H9 (cell line): ENCODE measurements at regions not wholly inside any gene's neighbourhood (a gene's known extent, or its start where the extent isn't known, plus 50 kb on each side); places are given as distances from the start of the nearest gene placed in this dataset.

Experiments
- DNase-seq: peaks from one replicate; pipeline ENCODE4 v3.0.0-alpha.2; 2017
- H2AFZ ChIP-seq: one replicate; pipeline ENCODE4 v1.6.1; 2013; ENCODE audit warnings: mild to moderate bottlenecking, low read length, control low read depth, moderate library complexity
- H2AK5ac ChIP-seq: 2 replicates; pipeline ENCODE4 v1.6.1; 2013; ENCODE audit warnings: low read length, control low read depth, mixed read lengths; ENCODE audit not compliant: insufficient read length
- H2BK120ac ChIP-seq: one replicate; pipeline ENCODE4 v1.6.1; 2013; ENCODE audit warnings: low read depth, mild to moderate bottlenecking, low read length, control low read depth, inconsistent platforms; ENCODE audit not compliant: poor library complexity, severe bottlenecking
- H2BK12ac ChIP-seq: 2 replicates; pipeline ENCODE4 v1.6.1; 2013; ENCODE audit warnings: low read length, control low read depth, mixed read lengths, low read depth; ENCODE audit not compliant: insufficient read length
- H2BK15ac ChIP-seq: 2 replicates; pipeline ENCODE4 v1.6.1; 2013; ENCODE audit warnings: low read depth, low read length, control low read depth
- H2BK20ac ChIP-seq: one replicate; pipeline ENCODE4 v1.6.1; 2013; ENCODE audit warnings: low read depth, mild to moderate bottlenecking, low read length, control low read depth, inconsistent platforms; ENCODE audit not compliant: poor library complexity, severe bottlenecking
- H2BK5ac ChIP-seq: 2 replicates; pipeline ENCODE4 v1.6.1; 2013; ENCODE audit warnings: low read length, control low read depth, mixed read lengths; ENCODE audit not compliant: insufficient read length
- H3K14ac ChIP-seq: 2 replicates; pipeline ENCODE4 v1.6.1; 2013; ENCODE audit warnings: low read length, control low read depth; ENCODE audit not compliant: insufficient read depth
- H3K18ac ChIP-seq: 2 replicates; pipeline ENCODE4 v1.6.1; 2013; ENCODE audit warnings: low read depth, mild to moderate bottlenecking, mixed read lengths, low read length, control low read depth; ENCODE audit not compliant: insufficient read length
- H3K23ac ChIP-seq: 2 replicates; pipeline ENCODE4 v1.6.1; 2013; ENCODE audit warnings: low read length, control low read depth, mixed read lengths, low read depth; ENCODE audit not compliant: insufficient read length
- H3K23me2 ChIP-seq: 2 replicates; pipeline ENCODE4 v1.6.1; 2013; ENCODE audit warnings: low read depth, mild to moderate bottlenecking, mixed read lengths, low read length, control low read depth; ENCODE audit not compliant: insufficient read length, poor library complexity, severe bottlenecking
- H3K27ac ChIP-seq: 2 replicates; pipeline ENCODE4 v1.5.1; 2013; ENCODE audit warnings: low read length, control low read depth, mixed read lengths, low read depth; ENCODE audit not compliant: insufficient read length
- H3K27me3 ChIP-seq: 2 replicates; pipeline ENCODE4 v1.6.1; 2013; ENCODE audit warnings: low read length, control low read depth, inconsistent platforms; ENCODE audit not compliant: insufficient read depth
- H3K4ac ChIP-seq: 2 replicates; pipeline ENCODE4 v1.6.1; 2013; ENCODE audit warnings: low read depth, mild to moderate bottlenecking, control low read depth, inconsistent platforms, low read length, moderate library complexity
- H3K4me1 ChIP-seq: 2 replicates; pipeline ENCODE4 v1.6.1; 2013; ENCODE audit warnings: low read length, control low read depth, inconsistent platforms; ENCODE audit not compliant: insufficient read depth
- H3K4me2 ChIP-seq: 2 replicates; pipeline ENCODE4 v1.6.1; 2013; ENCODE audit warnings: low read length, control low read depth, mixed read lengths; ENCODE audit not compliant: insufficient read length, insufficient read depth
- H3K56ac ChIP-seq: 2 replicates; pipeline ENCODE4 v1.6.1; 2013; ENCODE audit warnings: low read depth, mild to moderate bottlenecking, mixed read lengths, low read length, control low read depth; ENCODE audit not compliant: insufficient read length
- H3K79me1 ChIP-seq: 2 replicates; pipeline ENCODE4 v1.6.1; 2013; ENCODE audit warnings: low read depth, mild to moderate bottlenecking, moderate library complexity, low read length, control low read depth, inconsistent platforms; ENCODE audit not compliant: insufficient read depth, poor library complexity, severe bottlenecking
- H3K79me2 ChIP-seq: 2 replicates; pipeline ENCODE4 v1.6.1; 2013; ENCODE audit warnings: low read length, control low read depth, inconsistent platforms; ENCODE audit not compliant: insufficient read depth
- H3K9ac ChIP-seq: 2 replicates; pipeline ENCODE4 v1.6.1; 2013; ENCODE audit warnings: low read length, control low read depth, mixed read lengths; ENCODE audit not compliant: insufficient read length; ENCODE audit errors: extremely low read depth
- H3K9me3 ChIP-seq: one replicate; pipeline ENCODE4 v1.6.1; 2013; ENCODE audit warnings: low read depth, low read length, inconsistent platforms; ENCODE audit not compliant: control insufficient read depth
- H3T11ph ChIP-seq: one replicate; pipeline ENCODE4 v1.6.1; 2013; ENCODE audit warnings: mild to moderate bottlenecking, low read length, control low read depth, inconsistent platforms
- H4K20me1 ChIP-seq: one replicate; pipeline ENCODE4 v1.6.1; 2013; ENCODE audit not compliant: control insufficient read depth, insufficient read length, insufficient read depth
- H4K5ac ChIP-seq: 2 replicates; pipeline ENCODE4 v1.6.1; 2013; ENCODE audit warnings: low read depth, mild to moderate bottlenecking, mixed read lengths, low read length, control low read depth; ENCODE audit not compliant: insufficient read length
- H4K8ac ChIP-seq: replicated peaks from 2 replicates; pipeline ENCODE4 v1.6.1; 2013; ENCODE audit warnings: low read length, control low read depth, mixed read lengths, low read depth; ENCODE audit not compliant: insufficient read length
- H4K91ac ChIP-seq: 2 replicates; pipeline ENCODE4 v1.6.1; 2013; ENCODE audit warnings: low read depth, mild to moderate bottlenecking, moderate library complexity, mixed read lengths, low read length, control low read depth; ENCODE audit not compliant: insufficient read length
- H3K27ac Mint-ChIP-seq, 3 experiments: 2 replicates in 2 of 3; 3 replicates in 1 of 3; pipeline ENCODE4 v1.8.0; 2020 to 2021; ENCODE audit warnings: mixed read lengths in 3 of 3, mild to moderate bottlenecking in 1 of 3, moderate library complexity in 1 of 3
- H3K27me3 Mint-ChIP-seq: 2 replicates; pipeline ENCODE4 v1.8.0; 2021; ENCODE audit warnings: low read depth, mild to moderate bottlenecking, moderate library complexity, mixed read lengths
- H3K36me3 Mint-ChIP-seq, 3 experiments: 2 replicates in 2 of 3; 3 replicates in 1 of 3; pipeline ENCODE4 v1.8.0; 2020 to 2021; ENCODE audit warnings: low read depth in 3 of 3, mixed read lengths in 3 of 3; ENCODE audit not compliant: insufficient read depth in 1 of 3
- H3K4me1 Mint-ChIP-seq, 2 experiments: 2 replicates each; pipeline ENCODE4 v1.8.0; 2020; ENCODE audit warnings: mixed read lengths in 2 of 2
- H3K4me3 Mint-ChIP-seq, 2 experiments: 2 replicates in 1 of 2; 3 replicates in 1 of 2; pipeline ENCODE4 v1.8.0; 2020 to 2021; ENCODE audit warnings: mild to moderate bottlenecking in 2 of 2, mixed read lengths in 2 of 2, moderate library complexity in 1 of 2
- H3K9me3 Mint-ChIP-seq, 2 experiments: 2 replicates in 1 of 2; 3 replicates in 1 of 2; pipeline ENCODE4 v1.8.0; 2020; ENCODE audit warnings: mild to moderate bottlenecking in 2 of 2, mixed read lengths in 2 of 2, moderate library complexity in 1 of 2
- WGBS: extraction: QIAGEN DNeasy Blood & Tissue Kit; methylation state at CpG from one replicate; pipeline ENCODE4 v1.1.7; 2013; ENCODE audit warnings: missing lambda C conversion rate, low lambda C conversion rate, mixed read lengths; ENCODE audit not compliant: insufficient read length; ENCODE audit errors: extremely low coverage; 5-methylcytosine and 5-hydroxymethylcytosine counted together
- TF ChIP-seq, protein P1 (sequence below): fragments of 200-600 bp; sonication (generic); conservative IDR thresholded peaks from 3 replicates; pipeline ENCODE4 v1.8.0; 2021; ENCODE audit warnings: antibody characterized with exemption, mild to moderate bottlenecking

DNA sequence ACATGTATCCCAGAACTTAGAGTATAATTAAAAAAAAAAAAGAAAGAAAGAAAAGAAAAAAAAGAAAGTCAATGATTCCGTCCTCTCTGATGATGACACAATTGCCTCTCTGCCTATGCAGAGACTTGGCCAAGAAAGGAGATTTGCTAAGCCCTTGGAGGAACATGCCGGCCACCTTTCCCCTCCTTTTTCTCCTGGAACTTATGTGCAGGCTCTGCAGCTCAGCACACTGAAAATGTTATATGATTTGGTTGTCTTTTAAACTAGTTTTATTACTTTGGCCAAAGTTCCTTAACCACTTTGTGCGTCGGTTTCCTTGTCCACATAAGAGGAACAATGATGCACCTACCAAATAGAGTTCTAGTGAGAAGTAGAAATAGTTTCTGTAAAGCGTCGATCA, 111.4 kb upstream of the ZNF644 start:
- no CpG with 5 or more reads among the region's 6 CpGs for WGBS
- Mint-ChIP-seq H3K9me3 (no peaks in the 10 kb centered on the region), H3K4me3 (no peak overlapping the region), H3K27ac (no peak overlapping the region), H3K4me1 (peaks cover 10 to 14% of the 10 kb centered on the region in 2 experiments), H3K36me3 (peaks cover 0 to 5% (median 0%) of the 10 kb centered on the region in 3 experiments; a peak in 2 of 7 replicates), H3K27me3 (peaks cover 2% of the 10 kb centered on the region; the same call in 1 of the 2 replicates)
- no peak overlapping the region for H2BK5ac ChIP-seq
- H4K5ac ChIP-seq, result no peak overlapping the region
- no peaks in the 10 kb centered on the region for H3K9me3 ChIP-seq
- no peak overlapping the region for H3K14ac ChIP-seq
- no peaks in the 10 kb centered on the region for H3K23me2 ChIP-seq
- no peaks in the 10 kb centered on the region for H3K27me3 ChIP-seq
- H4K20me1 ChIP-seq, result no peaks in the 10 kb centered on the region
- H3T11ph ChIP-seq, result no peak overlapping the region
- no peak overlapping the region for H3K4me2 ChIP-seq
- TF ChIP-seq, protein P1, sequence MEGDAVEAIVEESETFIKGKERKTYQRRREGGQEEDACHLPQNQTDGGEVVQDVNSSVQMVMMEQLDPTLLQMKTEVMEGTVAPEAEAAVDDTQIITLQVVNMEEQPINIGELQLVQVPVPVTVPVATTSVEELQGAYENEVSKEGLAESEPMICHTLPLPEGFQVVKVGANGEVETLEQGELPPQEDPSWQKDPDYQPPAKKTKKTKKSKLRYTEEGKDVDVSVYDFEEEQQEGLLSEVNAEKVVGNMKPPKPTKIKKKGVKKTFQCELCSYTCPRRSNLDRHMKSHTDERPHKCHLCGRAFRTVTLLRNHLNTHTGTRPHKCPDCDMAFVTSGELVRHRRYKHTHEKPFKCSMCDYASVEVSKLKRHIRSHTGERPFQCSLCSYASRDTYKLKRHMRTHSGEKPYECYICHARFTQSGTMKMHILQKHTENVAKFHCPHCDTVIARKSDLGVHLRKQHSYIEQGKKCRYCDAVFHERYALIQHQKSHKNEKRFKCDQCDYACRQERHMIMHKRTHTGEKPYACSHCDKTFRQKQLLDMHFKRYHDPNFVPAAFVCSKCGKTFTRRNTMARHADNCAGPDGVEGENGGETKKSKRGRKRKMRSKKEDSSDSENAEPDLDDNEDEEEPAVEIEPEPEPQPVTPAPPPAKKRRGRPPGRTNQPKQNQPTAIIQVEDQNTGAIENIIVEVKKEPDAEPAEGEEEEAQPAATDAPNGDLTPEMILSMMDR, result no peak
- H3K23ac ChIP-seq, result no peak overlapping the region
- no peak overlapping the region for H2BK20ac ChIP-seq
- H2BK15ac ChIP-seq, result no peak overlapping the region
- no peak overlapping the region for H3K27ac ChIP-seq
- no peak overlapping the region for H3K18ac ChIP-seq
- H3K9ac ChIP-seq, result no peak overlapping the region
- no peak overlapping the region for H2BK12ac ChIP-seq
- H3K79me2 ChIP-seq, result no peaks in the 10 kb centered on the region
- no peak overlapping the region for H4K8ac ChIP-seq
- H3K56ac ChIP-seq, result no peak overlapping the region
- H3K4ac ChIP-seq, result no peak overlapping the region
- no peak overlapping the region for H2AK5ac ChIP-seq
- H3K79me1 ChIP-seq, result no peaks in the 10 kb centered on the region
- H4K91ac ChIP-seq, result no peak overlapping the region
- H2BK120ac ChIP-seq, result no peak overlapping the region
- H3K4me1 ChIP-seq, result no peaks in the 10 kb centered on the region; the same call in 1 of the 2 replicates
- H2AFZ ChIP-seq, result no peak overlapping the region
- DNase-seq, result no peak
